IMR-90 (cell line): ENCODE measurements at regions not wholly inside any gene's neighbourhood (a gene's known extent, or its start where the extent isn't known, plus 50 kb on each side); places are given as distances from the start of the nearest gene placed in this dataset.

ENCODE experiments used
- ATAC-seq: fragments of 200-7000 bp; cut with Tn5 transposase; 2 replicates; pipeline ENCODE4 v1.9.1; 2020; ENCODE audit warnings: low read depth, mild to moderate bottlenecking, moderate library complexity
- BruUV-seq: library from RNA; stranded (reverse); fragments of 400-500 nt; replicated peaks from 2 replicates; lab custom pipeline; 2021; lab: Mats Ljungman, UMichigan
- CTCF ChIA-PET: fragments of 300-600 bp; formaldehyde crosslinking; extraction: SDS; loops from one replicate; lab custom pipeline; 2021; ENCODE audit warnings: antibody characterized with exemption; lab: Yijun Ruan, JAX
- POLR2A ChIA-PET: fragments of 300-600 bp; sonication (Branson Sonifier 250); formaldehyde crosslinking; loops from one replicate; lab custom pipeline; 2022; ENCODE audit warnings: antibody characterized with exemption; ENCODE audit not compliant: unreplicated experiment; lab: Charles Lee
- DNase-seq: peaks from one replicate; pipeline ENCODE4 v3.0.0; 2013
- H2AFZ ChIP-seq: replicated peaks from 2 replicates; pipeline ENCODE3; 2013; ENCODE audit warnings: low read length, mild to moderate bottlenecking; ENCODE audit not compliant: poor library complexity
- H2AK5ac ChIP-seq: 2 replicates; pipeline ENCODE4 v1.6.1; 2013; ENCODE audit warnings: low read depth, low read length, inconsistent platforms
- H2AK9ac ChIP-seq: replicated peaks from 2 replicates; pipeline ENCODE3; 2013; ENCODE audit warnings: mild to moderate bottlenecking, low read depth, low read length, moderate library complexity; ENCODE audit not compliant: poor library complexity
- H2BK120ac ChIP-seq: 2 replicates; pipeline ENCODE4 v1.6.1; 2013; ENCODE audit warnings: low read depth, low read length, inconsistent platforms
- H2BK15ac ChIP-seq: 3 replicates; pipeline ENCODE4 v1.6.1; 2013; ENCODE audit warnings: low read depth, low read length, inconsistent platforms
- H2BK20ac ChIP-seq: 2 replicates; pipeline ENCODE4 v1.6.1; 2013; ENCODE audit warnings: low read depth, mild to moderate bottlenecking, inconsistent platforms, low read length, moderate library complexity
- H2BK5ac ChIP-seq: 2 replicates; pipeline ENCODE4 v1.6.1; 2013; ENCODE audit warnings: mild to moderate bottlenecking, low read depth, low read length, inconsistent platforms; ENCODE audit not compliant: poor library complexity, severe bottlenecking
- H3K14ac ChIP-seq: replicated peaks from 2 replicates; pipeline ENCODE4 v1.6.1; 2013; ENCODE audit warnings: low read depth, low read length, inconsistent platforms
- H3K18ac ChIP-seq: 2 replicates; pipeline ENCODE4 v1.6.1; 2013; ENCODE audit warnings: low read depth, low read length, control low read depth
- H3K23ac ChIP-seq: 2 replicates; pipeline ENCODE4 v1.6.1; 2013; ENCODE audit warnings: low read depth, low read length, inconsistent platforms
- H3K27ac ChIP-seq: 2 replicates; pipeline ENCODE4 v1.5.1; 2013; ENCODE audit warnings: mild to moderate bottlenecking, control low read depth, low read length; ENCODE audit not compliant: insufficient read depth
- H3K27me3 ChIP-seq: 2 replicates; pipeline ENCODE4 v1.6.1; 2013; ENCODE audit warnings: low read length; ENCODE audit not compliant: control insufficient read depth, insufficient read depth
- H3K36me3 ChIP-seq: 2 replicates; pipeline ENCODE4 v1.6.1; 2013; ENCODE audit warnings: low read length, mixed read lengths; ENCODE audit not compliant: control insufficient read depth, insufficient read depth
- H3K4ac ChIP-seq: 2 replicates; pipeline ENCODE4 v1.6.1; 2013; ENCODE audit warnings: low read depth, low read length, inconsistent platforms
- H3K4me1 ChIP-seq: 2 replicates; pipeline ENCODE4 v1.6.1; 2013; ENCODE audit warnings: low read length, mixed read lengths; ENCODE audit not compliant: control insufficient read depth, insufficient read depth
- H3K4me2 ChIP-seq: 2 replicates; pipeline ENCODE4 v1.6.1; 2013; ENCODE audit warnings: low read depth, mild to moderate bottlenecking, control low read depth, low read length, moderate library complexity
- H3K4me3 ChIP-seq: 2 replicates; pipeline ENCODE4 v1.5.1; 2013; ENCODE audit warnings: low read depth, mild to moderate bottlenecking, control low read depth, low read length, moderate library complexity; ENCODE audit not compliant: insufficient read depth
- H3K56ac ChIP-seq: 2 replicates; pipeline ENCODE4 v1.6.1; 2013; ENCODE audit warnings: low read length, inconsistent platforms; ENCODE audit not compliant: insufficient read depth; ENCODE audit errors: extremely low read depth
- H3K79me1 ChIP-seq, 2 experiments: 2 replicates each; pipeline ENCODE4 v1.6.1; 2013; ENCODE audit warnings: low read length in 2 of 2, inconsistent platforms in 1 of 2, low read depth in 1 of 2
- H3K9ac ChIP-seq: 2 replicates; pipeline ENCODE4 v1.6.1; 2013; ENCODE audit warnings: low read depth, low read length, control low read depth
- H3K9me1 ChIP-seq: 2 replicates; pipeline ENCODE4 v1.6.1; 2013; ENCODE audit warnings: low read length, inconsistent platforms; ENCODE audit not compliant: insufficient read depth
- H3K9me3 ChIP-seq: 2 replicates; pipeline ENCODE4 v1.6.1; 2013; ENCODE audit warnings: low read length; ENCODE audit not compliant: control insufficient read depth, insufficient read depth
- H4K20me1 ChIP-seq: 2 replicates; pipeline ENCODE4 v1.6.1; 2013; ENCODE audit warnings: low read length, inconsistent platforms; ENCODE audit not compliant: insufficient read depth
- H4K5ac ChIP-seq: 2 replicates; pipeline ENCODE4 v1.6.1; 2013; ENCODE audit warnings: mild to moderate bottlenecking, low read depth, low read length, control low read depth
- H4K8ac ChIP-seq, 2 experiments: 2 replicates each; pipeline ENCODE4 v1.6.1; 2013; ENCODE audit warnings: low read depth in 2 of 2, low read length in 2 of 2, control low read depth in 1 of 2, inconsistent platforms in 1 of 2
- H4K91ac ChIP-seq: 2 replicates; pipeline ENCODE4 v1.6.1; 2013; ENCODE audit warnings: low read depth, low read length, inconsistent platforms; ENCODE audit not compliant: insufficient read depth
- ELK1 ChIP-seq: fragments of 150-350 bp; IDR thresholded peaks from 2 replicates; pipeline ENCODE4 v1.6.1; 2016; ENCODE audit warnings: low read depth, mild to moderate bottlenecking, low read length, moderate library complexity, borderline replicate concordance
- MAFK ChIP-seq: IDR thresholded peaks from 2 replicates; pipeline ENCODE4 v1.6.1; 2012; ENCODE audit warnings: low read depth, low read length, improper control_type of control experiment
- MAZ ChIP-seq: IDR thresholded peaks from 2 replicates; pipeline ENCODE4 v1.6.1; 2012; ENCODE audit warnings: low read depth, mild to moderate bottlenecking, low read length, improper control_type of control experiment, moderate library complexity, borderline replicate concordance
- RAD21 ChIP-seq: IDR thresholded peaks from 2 replicates; pipeline ENCODE4 v1.6.1; 2012; ENCODE audit warnings: low read length, improper control_type of control experiment
- RFX5 ChIP-seq: IDR thresholded peaks from 2 replicates; pipeline ENCODE4 v1.8.0; 2012; ENCODE audit warnings: low read depth, mild to moderate bottlenecking, low read length, moderate library complexity
- WGBS, 2 experiments: methylation state at CpG; one replicate each; pipeline versions ENCODE4 v1.1.5 to v1.1.7; 2013; ENCODE audit warnings: missing lambda C conversion rate in 2 of 2; ENCODE audit not compliant: insufficient read length in 1 of 2; ENCODE audit errors: extremely low coverage in 2 of 2; 5-methylcytosine and 5-hydroxymethylcytosine counted together
- dilution Hi-C: fragments of 300-500 bp; cut with HindIII; formaldehyde crosslinking; loops from one replicate; pipeline ENCODE4 v1.14.3; 2018; ENCODE audit warnings: low sequenced_read_pairs; ENCODE audit not compliant: unreplicated experiment
- in situ Hi-C: fragments of 300-500 bp; cut with MboI; formaldehyde crosslinking; loops from 3 replicates; pipeline ENCODE4 v1.14.3; 2019; ENCODE audit warnings: low sequenced_read_pairs, inconsistent platforms, mixed read lengths
- intact Hi-C: fragments of 100-400 bp; cut with micrococcal nuclease; formaldehyde crosslinking; loops from 2 replicates; pipeline ENCODE4 v1.10.0; 2022

- H2BK5ac ChIP-seq = no peak overlapping the region
- H4K5ac ChIP-seq = no peak overlapping the region
- H3K4me1 ChIP-seq = no peaks in the 10 kb centered on the region
- WGBS, 2 experiments = 75% methylated on average over 2 of the region's 13 CpGs; no CpG with 5 or more reads in 1 of the 2 experiments
- H3K27me3 ChIP-seq = no peaks in the 10 kb centered on the region; the same call in 1 of the 2 replicates
- H3K9me3 ChIP-seq = no peaks in the 10 kb centered on the region; the same call in 1 of the 2 replicates
- in situ Hi-C loops (no loop called here), intact Hi-C loops (no loop called here), dilution Hi-C loops (no loop called here)
- no peak overlapping the region for H2BK15ac ChIP-seq
- H2AK9ac ChIP-seq = no peak overlapping the region
- no peak overlapping the region for H3K4ac ChIP-seq
- no peak overlapping the region for H4K8ac ChIP-seq
- no peak overlapping the region for H2BK120ac ChIP-seq
- no peak overlapping the region for H3K9ac ChIP-seq
- no peak overlapping the region for H4K91ac ChIP-seq
- no peaks in the 10 kb centered on the region for H4K20me1 ChIP-seq
- DNase-seq = peak; percentile 16
- H3K27ac ChIP-seq = no peak overlapping the region
- no TSS peak for BruUV-seq
- H3K56ac ChIP-seq = no peak overlapping the region
- no peak overlapping the region for H2AK5ac ChIP-seq
- no peak overlapping the region for H3K18ac ChIP-seq
- ATAC-seq = no peak
- ChIA-PET CTCF (no interaction called here), POLR2A (no interaction called here)
- no peaks in the 10 kb centered on the region for H3K79me1 ChIP-seq
- H2AFZ ChIP-seq = no peak overlapping the region
- no peaks in the 10 kb centered on the region for H3K9me1 ChIP-seq
- TF ChIP-seq MAZ = no peak
- no peak for TF ChIP-seq MAFK
- TF ChIP-seq RFX5 = no peak
- no peak for TF ChIP-seq RAD21
- no peak for TF ChIP-seq ELK1
- no peak overlapping the region for H3K4me2 ChIP-seq
- H3K14ac ChIP-seq = no peak overlapping the region
- no peak overlapping the region for H3K23ac ChIP-seq
- no peak overlapping the region for H2BK20ac ChIP-seq
- H3K36me3 ChIP-seq = no peaks in the 10 kb centered on the region
- H3K4me3 ChIP-seq = no peak overlapping the region
Measured at GRCh38 chr16:86653285-86654006, 75.1 kb downstream of the FOXL1 start.
